RWPE2 (cell line): ENCODE measurements at regions not wholly inside any gene's neighbourhood (a gene's known extent, or its start where the extent isn't known, plus 50 kb on each side); places are given as distances from the start of the nearest gene placed in this dataset.
"Not testable (repeated sequence)": the region's sequence is repeated elsewhere in the genome, so short reads cannot be mapped to it uniquely, and the experiment has no call there.

ENCODE experiments used
- ATAC-seq: fragments of 200-7000 bp; cut with Tn5 transposase; 3 replicates; pipeline ENCODE4 v1.9.1; 2021; ENCODE audit warnings: low read depth
- DNase-seq: peaks from one replicate; pipeline ENCODE4 v3.0.0-alpha.2; 2020; ENCODE audit warnings: low spot score
- H3K27ac ChIP-seq: fragments of 450-650 bp; 2 replicates; pipeline ENCODE4 v1.5.1; 2017; ENCODE audit warnings: mild to moderate bottlenecking; ENCODE audit not compliant: poor library complexity, severe bottlenecking
- H3K27me3 ChIP-seq: fragments of 250-450 bp; sonication (Bioruptor Pico); 2 replicates; pipeline ENCODE4 v1.5.1; 2021; ENCODE audit warnings: mild to moderate bottlenecking, moderate library complexity; ENCODE audit not compliant: insufficient read depth, poor library complexity, severe bottlenecking
- H3K36me3 ChIP-seq: fragments of 250-450 bp; sonication (Bioruptor Pico); 2 replicates; pipeline ENCODE4 v1.5.1; 2020; ENCODE audit warnings: low read depth, mild to moderate bottlenecking, moderate library complexity
- H3K4me1 ChIP-seq: fragments of 250-450 bp; sonication (Bioruptor Pico); 2 replicates; pipeline ENCODE4 v1.5.1; 2021; ENCODE audit warnings: mild to moderate bottlenecking, moderate library complexity; ENCODE audit not compliant: insufficient read depth, poor library complexity, severe bottlenecking
- H3K4me3 ChIP-seq: fragments of 250-450 bp; sonication (Bioruptor Pico); 2 replicates; pipeline ENCODE4 v1.5.1; 2021; ENCODE audit warnings: mild to moderate bottlenecking, moderate library complexity; ENCODE audit not compliant: severe bottlenecking
- H3K9me3 ChIP-seq: fragments of 250-450 bp; sonication (Bioruptor Pico); 2 replicates; pipeline ENCODE4 v1.5.1; 2021; ENCODE audit warnings: mild to moderate bottlenecking, moderate library complexity; ENCODE audit not compliant: severe bottlenecking
- TF ChIP-seq, protein P1 (sequence below): fragments of 450-650 bp; IDR thresholded peaks from one replicate; pipeline ENCODE4 v1.5.1; 2017; ENCODE audit warnings: mild to moderate bottlenecking, moderate library complexity; ENCODE audit not compliant: poor library complexity, severe bottlenecking

DNA sequence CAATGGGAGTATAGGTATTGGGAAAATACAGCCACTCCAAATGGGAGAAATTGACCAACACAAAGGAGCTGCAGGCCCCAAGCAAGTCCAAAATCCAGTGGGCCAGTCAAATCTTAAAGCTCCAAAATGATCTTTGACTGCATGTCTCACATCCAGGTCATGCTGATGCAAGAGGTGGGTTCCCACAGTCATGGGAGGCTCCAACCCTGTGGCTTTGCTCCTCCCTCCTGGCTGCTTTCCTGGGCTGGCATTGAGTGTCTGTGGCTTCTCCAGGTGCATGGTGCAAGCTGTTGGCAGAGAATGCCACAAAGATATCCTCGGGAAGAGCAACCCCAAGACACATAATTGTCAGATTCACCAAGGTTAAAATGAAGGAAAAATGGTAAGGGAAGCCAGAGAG lies 80.8 kb downstream of the IGLL5 start:
- Histone ChIP-seq H3K27me3 (peaks cover 7% of the 10 kb centered on the region), H3K4me1 (no peaks in the 10 kb centered on the region), H3K4me3 (no peak overlapping the region), H3K36me3 (no peaks in the 10 kb centered on the region), H3K9me3 (peaks cover 23% of the 10 kb centered on the region), H3K27ac (no peak overlapping the region)
- no peak for ATAC-seq
- TF ChIP-seq, protein P1, sequence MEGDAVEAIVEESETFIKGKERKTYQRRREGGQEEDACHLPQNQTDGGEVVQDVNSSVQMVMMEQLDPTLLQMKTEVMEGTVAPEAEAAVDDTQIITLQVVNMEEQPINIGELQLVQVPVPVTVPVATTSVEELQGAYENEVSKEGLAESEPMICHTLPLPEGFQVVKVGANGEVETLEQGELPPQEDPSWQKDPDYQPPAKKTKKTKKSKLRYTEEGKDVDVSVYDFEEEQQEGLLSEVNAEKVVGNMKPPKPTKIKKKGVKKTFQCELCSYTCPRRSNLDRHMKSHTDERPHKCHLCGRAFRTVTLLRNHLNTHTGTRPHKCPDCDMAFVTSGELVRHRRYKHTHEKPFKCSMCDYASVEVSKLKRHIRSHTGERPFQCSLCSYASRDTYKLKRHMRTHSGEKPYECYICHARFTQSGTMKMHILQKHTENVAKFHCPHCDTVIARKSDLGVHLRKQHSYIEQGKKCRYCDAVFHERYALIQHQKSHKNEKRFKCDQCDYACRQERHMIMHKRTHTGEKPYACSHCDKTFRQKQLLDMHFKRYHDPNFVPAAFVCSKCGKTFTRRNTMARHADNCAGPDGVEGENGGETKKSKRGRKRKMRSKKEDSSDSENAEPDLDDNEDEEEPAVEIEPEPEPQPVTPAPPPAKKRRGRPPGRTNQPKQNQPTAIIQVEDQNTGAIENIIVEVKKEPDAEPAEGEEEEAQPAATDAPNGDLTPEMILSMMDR = no peak
- DNase-seq = no peak

DNA sequence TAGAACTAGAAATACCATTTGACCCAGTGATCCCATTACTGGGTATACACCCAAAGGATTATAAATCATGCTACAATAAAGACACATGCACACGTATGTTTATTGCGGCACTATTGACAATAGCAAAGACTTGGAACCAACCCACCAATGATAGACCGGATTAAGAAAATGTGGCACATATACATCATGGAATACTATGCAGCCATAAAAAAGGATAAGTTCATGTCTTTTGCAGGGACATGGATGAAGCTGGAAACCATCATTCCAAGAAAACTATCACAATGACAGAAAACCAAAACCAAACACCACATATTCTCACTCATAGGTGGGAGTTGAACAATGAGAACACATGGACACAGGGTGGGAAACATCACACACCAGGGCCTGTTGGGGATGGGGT lies 85.0 kb downstream of the IGLL5 start:
- not testable (repeated sequence) for DNase-seq, H3K27ac ChIP-seq, ATAC-seq, H3K36me3 ChIP-seq, H3K4me3 ChIP-seq, H3K27me3 ChIP-seq, H3K4me1 ChIP-seq, H3K9me3 ChIP-seq

DNA sequence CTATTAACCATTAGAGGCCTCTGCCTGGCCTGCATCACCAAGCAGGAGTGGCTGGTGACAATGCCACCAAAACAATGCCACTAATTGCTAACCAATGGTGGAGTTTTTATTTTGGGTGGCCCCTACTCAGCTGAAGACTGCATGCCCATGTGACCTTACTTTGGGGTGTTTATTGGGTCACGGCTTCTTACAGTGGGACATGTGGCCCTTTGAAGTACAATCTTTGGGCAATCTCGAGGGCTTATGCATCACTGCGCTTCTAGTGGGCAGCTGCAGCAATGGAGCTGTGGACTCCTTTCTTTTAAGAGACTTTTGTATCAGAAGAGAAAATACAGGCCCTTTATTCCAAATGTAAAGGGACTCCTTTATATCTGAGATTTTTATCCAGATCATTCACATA lies 85.7 kb downstream of the IGLL5 start:
- H3K9me3 ChIP-seq = peaks cover 3% of the 10 kb centered on the region
- H3K27me3 ChIP-seq = no peaks in the 10 kb centered on the region
- H3K4me3 ChIP-seq = no peak overlapping the region
- ATAC-seq (no peak), DNase-seq (no peak)
- no peak overlapping the region for H3K27ac ChIP-seq
- no peaks in the 10 kb centered on the region for H3K36me3 ChIP-seq
- no peaks in the 10 kb centered on the region for H3K4me1 ChIP-seq
- TF ChIP-seq, protein P1 = no peak

DNA sequence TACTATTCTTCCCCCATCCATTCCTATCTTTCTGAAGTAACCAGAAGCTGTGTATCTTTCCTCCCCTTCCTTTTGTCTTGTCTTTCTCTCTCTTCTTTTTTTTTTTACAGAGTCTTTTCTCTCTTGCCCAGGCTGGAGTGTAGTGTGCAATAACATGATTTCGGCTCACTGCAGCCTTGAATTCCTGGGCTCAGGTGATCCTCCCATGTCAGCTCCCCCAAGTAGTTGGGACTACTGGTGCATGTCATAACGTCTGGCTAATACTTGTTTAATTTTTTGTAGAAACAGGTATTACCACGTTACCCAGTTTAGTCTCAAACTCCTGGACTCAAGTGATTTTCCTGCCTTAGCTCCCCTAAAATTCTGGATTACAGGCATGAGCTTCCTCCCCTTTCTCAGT lies 86.5 kb downstream of the IGLL5 start:
- ATAC-seq (no peak), DNase-seq (no peak)
- Histone ChIP-seq H3K36me3 (no peaks in the 10 kb centered on the region), H3K27me3 (no peaks in the 10 kb centered on the region), H3K27ac (no peak overlapping the region), H3K4me3 (no peak overlapping the region), H3K4me1 (no peaks in the 10 kb centered on the region), H3K9me3 (peaks cover 7% of the 10 kb centered on the region)
- TF ChIP-seq, protein P1 = no peak

DNA sequence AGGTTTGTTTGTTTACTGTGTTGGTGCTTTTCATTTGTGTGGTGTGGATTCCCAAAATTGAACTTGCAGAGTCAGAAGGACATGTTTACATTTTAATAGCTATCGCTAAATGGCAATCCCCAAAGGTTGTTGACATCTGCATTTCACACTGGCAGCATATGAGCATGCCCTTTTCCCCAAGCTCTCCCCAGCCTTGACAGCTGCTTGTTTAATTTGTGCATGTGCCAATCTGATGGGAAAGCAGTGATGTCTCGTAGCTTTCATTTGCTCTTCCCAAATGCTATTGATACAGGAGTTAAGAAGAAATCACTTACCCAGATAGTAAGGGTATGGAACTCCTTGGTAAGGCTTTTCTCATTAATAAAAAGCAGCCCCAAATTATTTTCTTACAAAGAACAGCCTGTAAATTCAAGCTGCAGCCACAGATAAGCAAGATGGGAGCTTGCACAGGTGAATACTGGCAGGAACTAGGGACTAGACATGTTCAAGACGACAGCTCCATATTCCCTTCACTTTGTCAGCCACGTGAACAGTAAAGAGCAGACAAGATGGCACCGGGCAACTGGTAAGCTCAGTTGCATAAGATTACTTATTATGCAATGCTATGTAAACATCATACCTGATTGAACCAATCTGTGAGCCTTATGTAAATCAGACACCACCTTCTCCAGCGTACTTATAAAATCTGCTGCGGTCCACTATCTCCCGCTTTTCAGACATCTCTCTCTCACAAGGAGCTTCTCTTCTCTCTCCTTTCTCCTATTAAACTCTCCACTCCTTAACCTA lies 87.4 kb downstream of the IGLL5 start:
- DNase-seq = no peak
- no peaks in the 10 kb centered on the region for H3K36me3 ChIP-seq

More for the DNA sequence above, 87.4 kb downstream of the IGLL5 start:
- H3K9me3 ChIP-seq = peaks cover 9% of the 10 kb centered on the region
- no peaks in the 10 kb centered on the region for H3K27me3 ChIP-seq
- no peak for ATAC-seq
- no peak overlapping the region for H3K27ac ChIP-seq
- TF ChIP-seq, protein P1 = no peak
- no peaks in the 10 kb centered on the region for H3K4me1 ChIP-seq
- H3K4me3 ChIP-seq = no peak overlapping the region
